HuH-7 (cell line): ENCODE measurements at regions not wholly inside any gene's neighbourhood (a gene's known extent, or its start where the extent isn't known, plus 50 kb on each side); places are given as distances from the start of the nearest gene placed in this dataset.
"Not testable (repeated sequence)": the region's sequence is repeated elsewhere in the genome, so short reads cannot be mapped to it uniquely, and the experiment has no call there.

Experiments used
- DNase-seq: peaks from one replicate; pipeline ENCODE4 v3.0.0; 2011; ENCODE audit warnings: low spot score

DNA sequence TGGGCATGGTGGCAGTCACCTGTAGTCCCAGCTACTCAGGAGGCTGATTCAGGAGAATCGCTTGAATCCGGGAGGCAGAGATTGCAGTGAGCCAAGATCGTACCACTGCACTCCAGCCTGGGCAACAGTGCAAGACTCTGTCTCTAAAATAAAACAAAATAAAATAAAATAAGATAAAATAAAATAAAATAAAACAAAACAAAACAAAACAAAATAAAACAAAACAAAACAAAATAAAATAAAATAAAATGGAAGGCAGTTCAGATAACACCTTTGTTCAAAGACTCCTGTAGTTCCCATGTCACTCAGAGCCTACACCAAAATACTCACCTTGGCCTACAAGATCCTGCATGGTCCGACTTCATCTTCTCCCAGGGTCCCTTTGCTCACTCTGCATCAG lies 61.3 kb downstream of the SYF2 start:
- DNase-seq = not testable (repeated sequence)

DNA sequence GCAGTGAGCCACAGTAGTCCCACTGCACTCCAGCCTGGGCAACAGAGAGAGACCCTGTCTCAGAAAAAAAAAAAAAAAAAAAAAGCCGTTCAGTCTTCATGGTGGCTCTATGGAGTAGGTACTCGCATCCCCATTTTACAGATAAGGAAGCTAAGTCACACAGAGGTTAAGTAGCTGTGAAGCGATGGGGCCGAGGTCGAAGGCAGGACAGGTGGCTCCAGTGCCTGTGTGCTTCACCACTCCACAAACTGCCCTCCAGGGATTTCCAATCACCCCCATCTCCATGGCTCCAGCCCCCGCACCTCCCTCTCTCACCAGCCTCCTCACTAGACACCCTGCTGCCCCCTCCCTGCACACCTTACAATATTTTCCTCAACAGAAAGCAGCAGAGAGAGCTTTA lies 61.9 kb downstream of the SYF2 start:
- DNase-seq = no peak

DNA sequence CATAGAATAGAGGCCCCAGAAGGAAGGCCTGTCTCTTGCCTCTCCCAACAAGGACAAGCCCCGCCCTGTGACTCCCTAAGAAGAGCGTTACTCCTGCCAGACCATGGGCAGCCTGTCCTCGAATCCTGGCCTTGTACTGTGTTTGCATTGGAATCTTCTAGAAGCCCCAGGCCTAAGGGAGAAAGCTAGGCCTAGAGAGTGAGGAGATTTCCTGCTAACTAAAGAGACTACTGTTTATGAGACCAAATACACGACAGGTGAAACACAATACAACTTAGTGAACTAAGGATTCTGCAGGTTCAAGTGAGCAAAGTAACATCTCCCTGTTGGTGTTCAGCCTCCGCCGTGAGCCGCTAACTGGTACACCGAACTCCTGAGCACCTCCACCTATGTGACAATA lies 62.7 kb downstream of the SYF2 start:
- DNase-seq = no peak

DNA sequence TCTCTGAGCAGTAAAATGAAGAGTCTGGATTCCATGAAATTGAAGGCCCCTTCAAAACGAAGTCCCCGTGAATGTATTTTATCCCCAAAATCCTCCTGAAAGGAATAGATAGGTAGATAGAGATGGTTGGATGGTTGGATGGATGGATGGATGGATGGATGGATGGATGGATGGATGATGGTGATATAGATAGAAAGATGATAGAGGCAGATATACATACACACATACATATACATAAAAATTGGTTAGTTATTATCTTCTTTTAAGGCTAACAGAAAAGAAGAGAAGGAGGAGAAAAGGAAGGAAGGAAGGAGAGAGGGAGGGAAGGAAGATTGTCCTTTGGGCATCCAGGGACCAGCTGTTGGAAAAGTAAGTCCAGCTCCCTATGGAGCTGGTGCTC lies 63.1 kb downstream of the SYF2 start:
- DNase-seq = no peak

DNA sequence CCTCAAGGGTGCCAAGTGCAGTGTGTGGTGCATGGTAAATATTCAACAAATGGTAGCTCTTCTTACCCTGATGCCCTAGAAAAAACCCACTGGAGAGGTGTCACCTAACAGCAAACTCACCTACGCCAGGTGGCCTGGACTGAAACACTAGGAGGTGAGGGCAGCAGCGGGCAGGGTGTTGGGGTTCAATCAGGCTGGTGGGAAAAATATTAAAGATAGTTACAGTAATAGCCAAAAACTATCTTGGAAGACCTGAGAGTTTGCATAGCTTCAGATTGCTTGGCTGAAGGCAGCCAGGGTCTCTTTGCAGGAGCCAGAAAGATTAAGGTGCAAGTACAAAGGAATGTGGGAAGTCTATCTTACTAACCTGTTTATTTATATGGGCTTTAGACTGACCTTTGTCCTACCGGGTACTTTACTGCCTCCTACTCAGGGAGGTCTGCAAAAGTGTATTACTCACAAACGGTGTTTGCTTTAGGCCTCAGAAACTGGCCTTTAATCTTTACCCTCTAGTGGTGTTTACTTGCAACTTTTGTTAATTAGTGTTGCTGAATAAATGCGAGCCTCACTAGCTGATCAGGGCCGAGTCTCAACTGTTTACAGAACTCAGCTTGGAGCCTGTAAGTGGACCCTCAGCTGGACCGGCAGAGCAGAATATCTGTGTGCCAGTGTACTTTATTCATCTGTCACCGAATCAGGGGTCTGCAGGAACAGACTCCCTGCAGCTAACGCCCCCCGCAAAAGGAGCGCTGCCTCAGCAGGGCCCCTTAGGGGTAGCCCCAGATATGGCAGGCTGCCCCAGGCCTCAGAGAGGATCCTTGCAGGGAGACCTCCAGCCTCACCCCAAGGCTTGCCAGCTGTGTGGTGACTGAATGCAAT lies 63.9 kb downstream of the SYF2 start:
- peak; percentile 54 for DNase-seq

DNA sequence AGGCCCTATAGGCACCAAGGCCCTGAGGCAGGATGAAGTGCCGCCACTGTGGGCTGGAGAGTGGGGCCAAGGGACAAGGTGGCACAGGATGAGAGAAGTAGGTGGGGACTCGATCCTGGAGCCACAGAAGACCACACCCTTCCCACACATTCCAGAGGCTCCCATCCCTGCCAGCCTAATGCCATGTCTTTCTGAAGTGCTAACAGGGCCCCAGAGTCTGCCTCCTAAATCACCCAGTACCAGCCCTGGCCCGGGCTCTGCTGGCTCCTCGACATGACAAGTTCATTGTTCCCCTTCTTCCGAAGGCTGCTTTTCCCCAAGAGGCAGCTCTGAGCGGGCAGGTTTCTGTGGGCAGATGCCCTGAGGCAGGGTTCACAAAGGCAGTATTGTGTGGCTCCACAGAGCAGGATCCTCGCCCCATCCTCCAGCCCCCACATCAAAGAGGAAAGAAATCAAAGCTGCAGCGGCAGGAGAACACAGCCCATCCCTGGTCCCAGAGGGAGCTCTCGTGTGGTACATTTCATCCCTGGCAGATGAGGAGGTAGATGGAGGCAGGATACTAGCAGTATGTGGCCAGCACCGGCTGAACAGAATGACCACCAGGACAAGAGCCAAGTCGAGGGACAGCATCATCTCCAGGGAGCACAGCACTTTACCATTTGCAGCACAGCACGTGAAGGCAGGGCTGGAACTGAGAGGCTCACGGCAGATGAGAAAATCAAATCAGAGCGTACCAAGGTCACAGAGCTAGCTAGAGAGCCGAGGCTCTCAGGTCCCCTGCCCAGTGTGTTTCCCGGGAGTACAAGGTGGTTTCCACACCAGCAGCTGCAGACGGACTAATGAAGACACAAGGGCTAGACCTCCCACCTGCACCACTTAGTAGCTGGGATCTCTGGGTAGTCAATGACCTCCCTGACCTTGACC lies 64.8 kb downstream of the SYF2 start:
- no peak for DNase-seq

DNA sequence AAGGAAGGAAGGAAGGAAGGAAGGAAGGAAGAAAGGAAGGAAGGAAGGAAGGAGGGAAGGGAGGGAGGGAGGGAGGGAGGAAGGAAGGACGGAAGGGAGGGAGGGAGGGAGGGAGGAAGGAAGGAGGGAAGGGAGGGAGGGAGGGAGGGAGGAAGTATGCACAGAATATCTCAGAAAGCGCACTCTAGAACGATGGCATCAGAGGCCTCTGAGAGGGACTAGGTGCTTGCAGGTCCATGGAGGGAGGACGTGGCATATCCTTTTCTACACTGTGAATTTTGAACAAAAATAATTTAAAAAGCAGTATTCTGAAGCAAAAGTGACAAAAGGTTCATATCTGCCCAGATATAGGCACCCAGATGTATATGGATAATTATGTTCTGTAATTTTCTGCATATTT lies 65.5 kb downstream of the SYF2 start:
- DNase-seq = no peak

DNA sequence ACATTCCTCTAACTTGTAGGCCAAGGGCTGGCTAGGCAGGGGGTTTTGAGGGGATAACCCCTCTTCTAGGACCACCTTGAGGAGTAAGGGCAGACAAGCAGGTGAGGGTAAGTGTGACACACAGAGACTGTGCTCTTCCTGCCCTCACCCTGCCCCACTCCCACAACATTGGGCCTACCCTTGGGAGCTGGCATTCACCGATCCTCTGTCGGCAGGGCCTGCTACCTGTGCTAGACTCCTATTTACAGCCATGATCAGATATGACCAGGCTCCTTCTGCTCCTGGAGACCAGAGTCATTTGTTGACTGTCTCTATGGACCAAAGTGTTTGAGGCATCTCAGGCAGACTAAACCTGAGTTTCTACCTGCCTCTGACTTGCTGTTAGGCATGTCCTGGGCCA lies 68.3 kb downstream of the SYF2 start:
- DNase-seq = no peak

DNA sequence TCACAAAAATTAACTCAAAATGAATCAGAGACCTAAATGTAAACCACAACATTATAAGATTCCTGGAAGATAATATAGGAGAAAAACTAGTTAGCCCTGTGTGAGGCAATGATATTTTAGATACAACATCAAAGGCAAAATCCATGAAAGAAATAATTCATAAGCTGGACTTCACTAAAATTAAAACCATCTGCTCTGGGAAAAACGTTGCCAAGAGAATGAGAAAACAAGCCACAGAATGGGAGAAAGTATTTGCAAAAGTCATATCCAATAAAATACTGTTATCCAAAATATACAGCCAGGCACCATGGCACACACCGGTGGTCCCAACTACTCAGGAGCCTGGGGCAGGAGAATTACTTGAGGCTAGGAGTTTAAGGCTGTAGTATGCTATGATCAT lies 70.3 kb downstream of the SYF2 start:
- no peak for DNase-seq

DNA sequence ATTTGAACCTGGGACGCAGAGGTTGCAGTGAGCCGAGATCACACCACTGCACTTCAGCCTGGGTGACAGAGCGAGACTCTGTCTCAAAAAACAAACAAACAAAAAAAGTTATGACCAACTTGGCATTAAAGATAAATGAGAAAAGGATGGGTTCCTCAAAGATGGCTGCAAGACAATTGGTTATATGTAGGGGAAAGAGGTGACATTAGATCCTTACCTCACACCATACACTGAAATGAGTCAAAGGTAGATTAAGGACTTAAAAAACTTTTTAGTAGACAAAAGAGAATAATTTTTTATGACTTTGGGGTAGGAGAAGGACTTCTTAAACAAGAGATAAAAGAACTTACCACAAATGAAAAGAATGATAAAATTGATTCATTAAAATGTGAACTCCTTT lies 74.5 kb downstream of the SYF2 start:
- no peak for DNase-seq

DNA sequence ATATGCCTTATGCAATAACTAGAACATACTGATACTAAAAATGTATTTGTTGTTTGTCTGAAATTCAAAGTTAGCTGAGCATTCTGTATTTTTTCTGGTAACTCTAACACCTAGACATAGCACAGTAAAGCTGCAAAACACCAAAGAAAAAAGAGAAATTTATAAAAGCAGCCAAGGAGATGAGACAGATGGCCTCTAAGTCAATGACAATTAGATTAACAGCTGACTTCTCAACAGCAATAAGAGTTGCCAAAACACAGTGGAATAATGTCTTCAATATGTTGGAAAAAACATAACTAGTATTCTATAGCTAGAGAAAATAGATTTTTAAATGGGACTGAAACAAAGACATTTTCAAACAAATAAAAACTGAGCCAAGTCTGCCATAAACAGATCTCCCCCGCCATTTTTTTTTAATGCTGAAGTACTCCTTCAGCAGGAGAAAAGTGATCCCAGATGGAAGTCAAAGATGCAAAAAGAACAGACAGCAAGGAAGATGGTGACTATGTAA lies 81.3 kb downstream of the SYF2 start:
- DNase-seq = no peak

DNA sequence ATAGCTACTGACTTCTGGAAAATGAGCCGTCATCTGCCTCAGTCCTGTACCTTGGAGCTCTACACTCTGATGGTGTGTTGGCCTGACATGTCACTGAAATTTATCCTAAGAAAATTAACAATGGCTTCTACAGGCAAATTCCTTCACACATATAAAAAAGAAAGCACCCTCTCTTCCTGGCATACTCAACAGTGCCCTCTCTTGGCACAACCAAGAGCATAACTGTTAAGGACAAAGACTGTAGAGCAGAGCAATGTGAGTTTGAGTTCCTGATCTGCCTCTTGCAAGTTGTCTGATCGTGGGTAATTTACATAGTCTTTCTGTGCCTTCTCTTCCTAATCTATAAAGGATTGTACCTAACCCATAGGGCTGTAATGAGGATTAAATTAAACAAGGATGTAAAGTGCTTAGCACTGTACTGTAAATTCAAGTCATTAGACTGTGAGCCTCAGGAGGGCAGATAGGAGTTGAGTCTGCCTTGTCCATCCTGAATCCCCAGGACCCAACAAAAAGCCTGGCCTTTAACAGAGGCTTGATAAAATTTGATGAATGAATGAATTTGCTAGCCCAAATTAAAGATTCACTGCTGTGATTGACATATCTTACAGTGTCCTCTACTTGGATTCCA lies 83.5 kb downstream of the SYF2 start:
- peak; percentile 44 for DNase-seq

DNA sequence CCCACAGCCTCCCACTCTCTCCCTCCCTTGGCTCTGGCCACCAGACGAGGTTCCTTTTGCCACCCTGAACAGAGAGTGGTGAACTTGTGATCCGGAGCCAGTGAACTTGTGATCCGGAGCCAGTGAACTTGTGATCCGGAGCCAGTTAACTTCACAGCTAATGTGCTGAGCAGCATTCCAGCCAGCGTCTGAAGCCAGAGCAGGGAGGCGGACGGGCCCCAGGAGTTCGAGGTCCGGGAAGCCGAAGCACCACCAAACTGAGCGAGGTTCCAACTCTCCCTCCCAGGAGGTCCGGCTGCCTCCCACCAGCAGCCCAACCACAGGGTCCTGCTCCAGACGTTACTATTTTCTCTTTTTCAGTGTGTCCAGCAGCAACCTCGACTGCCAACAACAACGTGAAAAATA lies 85.8 kb downstream of the SYF2 start:
- DNase-seq = no peak

DNA sequence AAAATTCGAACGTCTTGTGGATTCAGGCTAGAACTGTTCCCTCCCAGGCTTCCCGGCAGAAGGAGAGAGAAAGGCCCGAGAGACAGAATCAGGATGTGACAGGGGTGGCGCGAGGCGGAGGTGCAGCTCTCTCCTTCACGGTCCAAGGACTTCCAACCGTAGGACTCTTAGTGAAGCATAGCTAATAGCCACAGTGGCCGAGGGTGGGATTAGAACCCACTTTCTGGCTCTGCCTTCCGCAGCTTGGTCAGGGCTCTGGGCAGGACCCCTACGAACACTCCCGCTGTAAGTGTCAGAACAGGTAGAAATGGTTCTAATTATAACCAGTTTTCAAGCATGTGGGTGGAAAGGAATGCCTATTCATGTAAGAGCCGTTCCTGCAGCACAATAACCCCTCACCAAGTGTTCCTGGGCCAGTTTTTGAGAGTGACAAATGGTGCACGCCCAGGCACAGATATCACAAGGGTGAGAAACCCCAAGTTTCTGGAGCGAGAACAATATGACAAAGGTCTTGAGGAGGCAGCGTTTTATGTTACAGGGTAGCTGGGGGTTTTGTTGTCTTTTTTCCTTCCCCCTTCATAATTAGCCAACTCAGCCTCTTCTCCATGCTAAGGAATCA lies 86.4 kb downstream of the SYF2 start:
- DNase-seq = no peak

DNA sequence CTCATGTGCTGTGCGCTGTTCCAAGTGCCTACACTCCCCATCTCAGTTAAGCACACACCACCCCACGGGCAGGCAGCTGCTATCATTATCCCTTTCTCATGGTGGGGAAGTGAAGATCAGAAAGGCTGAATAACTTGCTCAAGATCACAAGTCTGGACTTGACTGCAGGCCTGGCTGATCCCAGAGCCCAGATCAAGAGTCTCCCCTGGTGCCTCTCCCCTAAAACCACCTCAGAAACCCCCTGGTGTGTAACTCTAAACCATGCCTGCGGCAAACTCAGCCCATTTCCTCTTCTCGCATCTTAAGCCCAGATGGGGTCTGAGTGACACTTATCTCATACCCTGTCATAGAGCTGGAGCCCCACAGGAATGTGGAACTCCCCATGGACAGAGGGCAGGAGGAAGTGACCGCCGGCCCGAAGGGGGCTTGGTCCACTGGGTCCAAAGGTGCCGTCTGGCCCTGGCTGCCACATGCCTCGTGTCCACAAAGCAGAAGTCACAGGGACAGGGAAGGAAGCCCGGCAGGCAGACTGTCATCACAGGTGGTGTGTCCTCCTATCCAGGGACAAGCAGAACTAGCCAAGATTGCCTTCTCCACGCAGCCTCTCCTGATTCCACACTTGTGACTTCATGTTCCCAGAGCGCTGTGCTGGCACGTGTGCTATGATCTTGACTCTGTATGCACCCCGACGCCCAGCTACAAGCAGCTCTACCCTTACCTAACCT lies 92.1 kb downstream of the SYF2 start:
- no peak for DNase-seq

DNA sequence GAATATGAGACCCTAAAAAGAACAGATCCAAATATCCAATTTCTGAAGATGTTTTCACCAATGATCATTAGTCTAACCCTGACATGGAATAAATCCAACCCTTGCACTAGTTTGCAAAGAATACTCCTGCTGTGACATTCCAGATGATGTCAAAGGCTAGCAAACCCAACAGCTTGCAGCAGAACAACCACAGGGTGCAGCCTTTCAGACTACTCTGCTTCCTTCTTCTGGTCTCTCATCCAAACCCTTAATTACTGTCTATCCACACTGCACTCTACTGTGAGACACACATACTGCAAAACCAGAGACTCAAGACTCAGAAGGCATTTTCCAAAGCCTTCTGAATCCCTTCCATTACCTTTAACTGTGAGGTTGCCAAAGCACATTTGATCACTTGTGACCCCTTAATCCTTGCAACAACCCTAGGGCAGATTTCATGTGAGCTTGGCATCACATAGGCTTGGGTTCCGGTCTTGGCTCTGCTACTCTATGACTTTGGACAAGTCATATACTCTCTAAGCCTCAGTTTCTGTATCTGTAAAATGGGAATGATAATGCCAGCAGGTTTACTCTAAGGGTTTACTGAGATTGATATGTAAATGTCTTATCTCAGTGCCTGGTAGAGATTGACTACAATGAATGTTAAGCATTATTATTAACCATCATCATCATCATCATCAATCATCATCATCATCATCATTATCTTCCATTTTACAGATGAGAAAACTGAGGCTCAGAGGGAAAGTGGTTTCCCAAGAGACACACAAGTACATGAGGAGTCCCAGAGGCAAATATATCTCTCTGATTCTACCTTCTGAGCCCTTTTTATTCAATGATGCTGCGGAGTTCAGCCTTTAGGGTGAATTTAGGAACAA lies 94.5 kb downstream of the SYF2 start:
- DNase-seq = no peak

DNA sequence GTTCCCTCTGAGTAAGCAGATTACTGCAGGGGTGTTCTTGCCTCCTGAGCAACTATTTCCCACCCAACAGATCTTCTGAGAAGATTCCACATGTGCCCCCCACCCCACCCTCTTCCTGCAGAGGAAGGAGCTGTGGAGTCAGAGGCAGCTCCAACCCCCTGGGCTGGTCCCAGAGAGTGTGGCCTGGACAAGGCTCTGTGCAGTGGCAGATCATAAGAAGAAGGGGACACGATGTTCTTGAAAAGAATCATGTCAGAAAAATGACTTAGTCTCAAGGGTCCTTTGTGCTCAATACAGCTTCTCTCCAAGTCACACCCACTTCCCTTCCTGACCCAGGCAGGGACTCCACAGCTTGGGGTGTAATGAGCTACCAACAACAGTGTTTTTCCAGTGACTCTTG lies 95.2 kb downstream of the SYF2 start:
- DNase-seq = no peak

DNA sequence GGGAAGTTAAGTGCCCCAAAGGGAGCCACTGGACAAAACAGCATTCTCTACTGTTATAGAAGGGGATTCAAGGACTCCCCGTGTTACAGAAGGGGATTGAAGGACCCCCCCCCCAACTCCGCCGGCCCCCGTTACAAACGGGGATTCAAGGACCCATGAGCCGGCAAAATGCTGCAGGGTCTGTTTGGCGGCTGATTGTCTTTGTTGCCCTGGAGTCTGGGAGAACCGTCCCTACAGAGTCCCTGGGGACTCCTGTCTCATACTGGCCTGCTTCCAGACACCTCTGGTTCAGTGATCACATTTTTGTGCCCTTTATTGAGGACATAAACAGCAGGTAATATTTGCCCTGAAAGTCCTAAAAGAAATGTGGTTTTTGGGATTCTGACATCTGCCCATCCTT lies 96.4 kb downstream of the SYF2 start:
- no peak for DNase-seq

DNA sequence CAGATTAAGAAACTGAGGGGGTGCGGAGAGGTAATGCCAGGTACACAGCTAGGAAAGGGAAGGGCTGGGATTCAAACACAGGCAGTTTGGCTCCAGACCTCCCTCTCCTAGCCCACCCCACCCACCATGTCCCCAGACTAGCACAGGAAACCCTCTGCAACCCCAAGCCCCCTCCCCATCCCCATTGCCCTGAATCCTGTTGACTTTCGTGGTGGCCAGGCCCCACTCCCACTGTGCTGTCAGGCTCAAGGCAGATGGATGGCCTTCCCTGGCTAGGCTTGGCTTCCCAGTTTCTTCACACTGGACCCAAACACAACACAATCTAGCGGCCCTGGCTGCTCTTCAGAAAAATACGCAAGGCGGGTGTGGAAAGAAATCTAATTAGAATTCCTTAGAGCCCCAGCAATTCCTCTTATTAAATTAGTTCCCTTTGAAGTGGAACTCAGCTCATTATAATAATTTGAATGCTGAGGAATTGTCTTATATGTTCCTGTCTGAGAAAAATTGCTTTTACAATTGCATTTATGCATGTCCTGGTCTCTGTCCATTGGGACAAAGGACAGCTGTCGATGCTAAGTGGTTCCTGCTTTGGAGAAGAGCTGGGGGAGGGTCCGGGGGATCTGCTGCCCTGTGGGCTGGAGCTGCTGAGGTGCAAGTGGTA lies 97.4 kb downstream of the SYF2 start:
- no peak for DNase-seq

DNA sequence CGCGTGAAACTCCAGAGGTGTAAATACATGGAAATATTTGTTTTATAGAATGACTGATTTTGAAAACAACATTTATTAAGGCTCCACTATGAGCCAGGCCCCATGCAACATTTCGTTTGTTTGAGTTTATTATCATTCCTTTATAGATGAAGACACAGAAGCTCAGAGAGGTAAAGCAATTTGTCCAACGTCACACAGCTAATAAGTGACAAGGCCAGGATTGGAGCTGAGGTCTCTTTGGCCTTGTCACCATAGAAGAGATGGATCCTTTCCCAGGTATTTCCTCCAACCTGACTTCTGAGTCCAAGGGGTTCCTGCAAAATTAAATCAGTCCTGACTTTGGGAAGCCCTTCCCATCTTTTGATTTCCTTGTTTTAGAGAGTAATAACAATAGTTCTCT lies 98.0 kb downstream of the SYF2 start:
- no peak for DNase-seq
